Activated CD4-positive, alpha-beta T cell treated with anti-CD3 and anti-CD28 coated beads, Interleukin-2, Interleukin-4, amounts not matched to agents 100 ng/mL and 50 ng/mL, durations not matched to agents 16 hours and 8 hours (primary cell): ENCODE measurements at regions not wholly inside any gene's neighbourhood (a gene's known extent, or its start where the extent isn't known, plus 50 kb on each side); places are given as distances from the start of the nearest gene placed in this dataset.

Experiments
- DNase-seq: peaks from one replicate; pipeline ENCODE4 v3.0.0-alpha.2; 2020; ENCODE audit warnings: low spot score

DNA sequence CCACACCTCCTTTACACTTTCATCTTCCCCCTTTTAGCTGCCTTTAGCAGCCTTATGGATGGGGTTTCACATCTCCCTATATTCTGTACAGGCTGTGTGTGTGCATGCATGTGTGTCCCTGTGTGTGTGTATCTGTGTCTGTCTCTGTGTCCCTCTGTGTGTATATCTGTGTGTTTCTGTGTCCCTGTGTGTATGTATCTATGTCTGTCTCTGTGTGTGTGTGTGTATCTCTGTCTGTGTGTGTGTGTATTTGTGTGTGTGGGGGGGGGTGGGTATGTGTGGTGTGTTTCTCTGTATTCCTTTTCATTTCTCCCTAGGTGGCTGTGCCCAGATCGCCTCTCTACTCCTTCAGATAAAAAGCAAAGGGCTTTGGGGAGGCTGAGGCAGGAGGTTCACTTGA, 52.2 kb upstream of the CD83 start:
- no peak for DNase-seq

DNA sequence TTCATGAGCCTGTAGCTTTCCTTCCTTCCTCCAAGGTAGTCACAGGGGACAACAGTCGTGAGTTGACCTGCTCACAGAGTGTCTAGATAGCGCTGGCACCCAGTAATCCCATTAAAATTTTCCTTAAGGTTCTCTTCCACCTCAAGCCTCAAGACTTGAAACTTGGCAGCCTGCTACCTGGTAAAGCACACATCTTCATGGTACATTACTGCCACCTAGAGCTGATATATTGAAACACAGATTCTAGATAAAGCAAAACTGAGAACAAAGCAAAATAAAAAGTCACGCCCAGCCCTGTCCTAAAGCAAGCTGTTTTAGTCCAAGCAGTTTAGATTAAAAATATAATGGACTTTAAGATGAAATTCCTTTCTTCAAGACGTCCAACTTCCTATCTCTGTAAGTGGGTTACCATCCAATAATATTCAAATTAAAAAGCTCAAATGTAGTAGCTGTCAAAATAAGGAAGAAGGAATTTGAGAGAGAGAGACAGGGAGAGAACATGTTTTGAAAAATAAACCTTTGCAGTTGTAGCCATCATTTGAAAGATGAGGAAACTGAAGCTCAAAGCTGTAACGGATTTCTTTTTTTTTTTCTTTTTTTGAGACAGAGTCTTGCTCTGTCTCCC, 50.7 kb upstream of the CD83 start:
- peak; percentile 71 for DNase-seq

DNA sequence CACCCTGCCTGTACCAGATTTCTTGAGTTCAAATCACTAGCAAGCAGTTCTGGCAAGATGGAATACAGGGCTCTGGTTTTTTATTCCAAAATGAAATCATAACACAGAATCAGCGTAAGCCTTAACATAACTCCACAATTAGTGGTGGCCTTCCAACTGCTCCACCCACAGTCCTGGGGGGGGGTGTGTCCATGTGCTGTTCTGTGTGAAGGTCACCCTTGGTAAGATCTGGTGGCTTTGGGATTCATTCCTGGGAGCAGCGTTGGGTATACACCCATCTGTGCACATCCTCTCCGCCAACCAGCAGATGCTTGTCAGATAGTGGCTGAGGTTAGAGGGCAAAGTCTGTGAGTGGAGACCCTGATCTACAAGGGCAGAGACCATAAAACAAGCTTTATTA, 49.9 kb upstream of the CD83 start:
- DNase-seq: no peak
